Vagina (tissue), 2 donors: ENCODE measurements at regions not wholly inside any gene's neighbourhood (a gene's known extent, or its start where the extent isn't known, plus 50 kb on each side); places are given as distances from the start of the nearest gene placed in this dataset.

Experiments used
- DNase-seq, 2 donors: peaks; one replicate each; pipeline ENCODE4 v3.0.0-alpha.2; 2017; ENCODE audit errors: extremely low spot score in 2 of 2
- H3K27ac ChIP-seq: fragments of 200-600 bp; sonication (generic); one replicate; pipeline ENCODE4 v1.5.1; 2019
- H3K27me3 ChIP-seq: fragments of 200-600 bp; sonication (generic); one replicate; pipeline ENCODE4 v1.5.1; 2019
- H3K36me3 ChIP-seq, 2 donors: fragments of 200-600 bp; sonication (generic); one replicate each; pipeline ENCODE4 v1.5.1; 2017 to 2019
- H3K4me1 ChIP-seq: fragments of 200-600 bp; sonication (generic); one replicate; pipeline ENCODE4 v1.5.1; 2019
- H3K4me3 ChIP-seq, 2 donors: fragments of 200-600 bp; sonication (generic); 1 replicate in 1 of 2; 2 replicates in 1 of 2; pipeline ENCODE4 v1.5.1; 2016 to 2019
- H3K9me3 ChIP-seq: fragments of 200-600 bp; sonication (generic); one replicate; pipeline ENCODE4 v1.5.1; 2019
- CTCF ChIP-seq, 3 experiments: fragments of 450-650 bp in 2 of 3; fragments of 200-600 bp in 1 of 3; sonication (generic) in 1 of 3; IDR thresholded peaks; one replicate each; pipeline ENCODE4 v1.5.1; 2017 to 2019; ENCODE audit warnings: antibody characterized with exemption in 3 of 3, mild to moderate bottlenecking in 2 of 3, moderate library complexity in 2 of 3
- POLR2A ChIP-seq, 2 donors: fragments of 450-650 bp; IDR thresholded peaks; one replicate each; pipeline ENCODE4 v1.6.1; 2017; ENCODE audit warnings: antibody characterized with exemption in 2 of 2, mild to moderate bottlenecking in 2 of 2, moderate library complexity in 2 of 2
- POLR2AphosphoS5 ChIP-seq, 2 donors: sonication (generic); formaldehyde crosslinking; IDR thresholded peaks; one replicate each; pipeline ENCODE4 v1.9.0; 2017; ENCODE audit warnings: antibody characterized with exemption in 2 of 2, mild to moderate bottlenecking in 2 of 2, low read depth in 1 of 2; ENCODE audit not compliant: insufficient read depth in 1 of 2
- intact Hi-C: fragments of 100-400 bp; cut with DNase I; formaldehyde crosslinking; loops from one replicate; pipeline ENCODE4 v1.15.1; 2023

GRCh38 chr4:24001486-24002329, 111.9 kb upstream of the PPARGC1A start:
- Histone ChIP-seq H3K4me1 (no peaks in the 10 kb centered on the region), H3K27me3 (no peaks in the 10 kb centered on the region), H3K4me3 (no peak overlapping the region), H3K36me3 (no peaks in the 10 kb centered on the region), H3K27ac (no peak overlapping the region), H3K9me3 (no peaks in the 10 kb centered on the region)
- intact Hi-C loops: no loop called here
- TF ChIP-seq POLR2AphosphoS5 (IDR thresholded peaks at IDR 0.05; ENCODE audit: insufficient read depth in 1 of 2, low read depth in 1 of 2) (no peak), POLR2A (IDR thresholded peaks at IDR 0.05) (no peak), CTCF (IDR thresholded peaks at IDR 0.05) (no peak)
- no peak for DNase-seq

GRCh38 chr4:24000470-24000831, 110.6 kb upstream of the PPARGC1A start:
- DNase-seq: no peak
- H3K36me3 ChIP-seq: no peaks in the 10 kb centered on the region
- TF ChIP-seq POLR2A (IDR thresholded peaks at IDR 0.05) (no peak), POLR2AphosphoS5 (IDR thresholded peaks at IDR 0.05; ENCODE audit: insufficient read depth in 1 of 2, low read depth in 1 of 2) (no peak), CTCF (IDR thresholded peaks at IDR 0.05) (no peak)
- no peaks in the 10 kb centered on the region for H3K4me1 ChIP-seq
- intact Hi-C loops: no loop called here
- no peaks in the 10 kb centered on the region for H3K27me3 ChIP-seq
- no peaks in the 10 kb centered on the region for H3K9me3 ChIP-seq
- no peak overlapping the region for H3K27ac ChIP-seq
- H3K4me3 ChIP-seq: no peak overlapping the region

GRCh38 chr4:23999714-24000469, 110.0 kb upstream of the PPARGC1A start:
- no peaks in the 10 kb centered on the region for H3K36me3 ChIP-seq

GRCh38 chr4:23993373-23993772, 103.5 kb upstream of the PPARGC1A start:
- TF ChIP-seq CTCF (IDR thresholded peaks at IDR 0.05): no peak
- TF ChIP-seq POLR2A (IDR thresholded peaks at IDR 0.05): no peak
- no peak for TF ChIP-seq POLR2AphosphoS5 (IDR thresholded peaks at IDR 0.05; ENCODE audit: insufficient read depth in 1 of 2, low read depth in 1 of 2)
- Histone ChIP-seq H3K9me3 (no peaks in the 10 kb centered on the region), H3K27ac (no peak overlapping the region), H3K4me3 (no peak overlapping the region), H3K4me1 (no peaks in the 10 kb centered on the region), H3K36me3 (no peaks in the 10 kb centered on the region), H3K27me3 (no peaks in the 10 kb centered on the region)
- no peak for DNase-seq
- intact Hi-C loops: no loop called here

More at GRCh38 chr4:23999714-24000469, 110.0 kb upstream of the PPARGC1A start:
- no peaks in the 10 kb centered on the region for H3K9me3 ChIP-seq
- intact Hi-C loops: no loop called here
- TF ChIP-seq CTCF (IDR thresholded peaks at IDR 0.05): no peak
- no peak overlapping the region for H3K4me3 ChIP-seq
- DNase-seq: no peak
- H3K4me1 ChIP-seq: no peaks in the 10 kb centered on the region
- H3K27me3 ChIP-seq: no peaks in the 10 kb centered on the region
- no peak overlapping the region for H3K27ac ChIP-seq

GRCh38 chr4:23991444-23991843, 101.6 kb upstream of the PPARGC1A start:
- Histone ChIP-seq H3K27me3 (no peaks in the 10 kb centered on the region), H3K4me3 (no peak overlapping the region), H3K36me3 (no peaks in the 10 kb centered on the region), H3K9me3 (no peaks in the 10 kb centered on the region), H3K27ac (no peak overlapping the region), H3K4me1 (no peaks in the 10 kb centered on the region)
- DNase-seq: no peak
- intact Hi-C loops: no loop called here
- TF ChIP-seq CTCF (IDR thresholded peaks at IDR 0.05) (no peak), POLR2AphosphoS5 (IDR thresholded peaks at IDR 0.05; ENCODE audit: insufficient read depth in 1 of 2, low read depth in 1 of 2) (no peak), POLR2A (IDR thresholded peaks at IDR 0.05) (no peak)
